ENCODE measurements at regions not wholly inside any gene's neighbourhood (a gene's known extent, or its start where the extent isn't known, plus 50 kb on each side); places are given as distances from the start of the nearest gene placed in this dataset.

DNA sequence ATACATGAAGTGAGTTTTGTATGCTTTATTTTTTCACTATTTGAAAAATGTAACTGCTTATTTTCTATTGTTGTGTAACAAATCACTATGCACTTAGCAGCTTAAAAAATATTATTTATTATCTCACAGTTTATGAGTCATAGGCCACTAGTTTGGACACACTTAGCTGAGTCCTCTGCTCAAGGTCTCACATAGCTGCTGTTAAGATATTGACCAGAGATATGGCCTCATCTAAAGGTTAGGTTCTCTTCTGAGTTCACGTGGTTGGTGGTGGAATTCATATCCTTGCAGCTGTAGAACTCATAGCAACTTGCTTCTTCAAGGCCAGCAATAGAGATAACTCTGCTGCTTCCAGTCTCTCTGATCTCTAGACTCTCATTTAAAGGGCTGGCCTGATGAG, 534.4 kb downstream of the SPRY1 start:
- TF ChIP-seq GATA3 (IDR thresholded peaks at IDR 0.05; ENCODE audit: low read depth, low read length) = no peak
- no peak for TF ChIP-seq GATA2 (IDR thresholded peaks at IDR 0.05; ENCODE audit: low read depth, low read length)

DNA sequence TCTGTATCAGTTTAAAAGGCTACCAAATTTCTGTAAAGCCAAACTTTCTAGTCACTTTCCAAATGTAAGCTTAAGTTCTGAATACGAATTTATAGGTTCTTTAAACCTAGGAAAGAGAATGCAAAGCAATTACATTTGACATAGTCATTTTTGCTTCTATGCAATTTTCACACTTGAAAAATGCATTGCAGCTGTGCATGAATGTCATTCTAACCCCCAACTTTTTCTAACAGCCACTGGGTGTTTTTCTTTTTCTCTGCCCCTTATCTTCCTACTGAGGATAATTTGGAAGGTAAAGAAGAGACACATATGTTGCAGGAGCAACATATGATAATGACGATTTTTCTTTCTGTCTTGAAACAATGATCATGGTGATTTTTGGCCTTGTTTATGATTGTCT, 537.5 kb downstream of the SPRY1 start:
- TF ChIP-seq GATA3 (IDR thresholded peaks at IDR 0.05; ENCODE audit: low read depth, low read length) (no peak), GATA2 (IDR thresholded peaks at IDR 0.05; ENCODE audit: low read depth, low read length) (no peak)

DNA sequence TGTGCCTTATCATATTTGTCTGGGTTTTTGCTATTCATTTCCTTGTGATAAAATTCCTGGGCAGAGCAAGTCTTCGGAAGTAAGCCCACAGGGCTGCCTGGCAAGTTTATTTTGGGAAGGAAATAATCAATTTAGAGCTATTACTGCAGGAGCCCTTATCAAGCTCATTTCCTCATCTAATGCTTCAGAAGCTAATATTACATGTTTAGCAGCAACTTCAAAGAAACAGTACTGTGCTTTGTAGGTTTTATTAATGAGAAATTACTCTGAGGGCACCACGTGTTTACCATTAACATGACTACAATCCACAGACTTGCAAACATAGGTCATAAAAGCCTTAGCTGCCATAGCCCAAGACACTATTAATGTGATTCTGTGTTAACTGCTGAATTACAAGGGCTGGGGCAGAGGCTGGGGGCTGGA, 540.0 kb downstream of the SPRY1 start:
- no peak for TF ChIP-seq GATA3 (IDR thresholded peaks at IDR 0.05; ENCODE audit: low read depth, low read length)
- TF ChIP-seq GATA2 (IDR thresholded peaks at IDR 0.05; ENCODE audit: low read depth, low read length) = no peak

DNA sequence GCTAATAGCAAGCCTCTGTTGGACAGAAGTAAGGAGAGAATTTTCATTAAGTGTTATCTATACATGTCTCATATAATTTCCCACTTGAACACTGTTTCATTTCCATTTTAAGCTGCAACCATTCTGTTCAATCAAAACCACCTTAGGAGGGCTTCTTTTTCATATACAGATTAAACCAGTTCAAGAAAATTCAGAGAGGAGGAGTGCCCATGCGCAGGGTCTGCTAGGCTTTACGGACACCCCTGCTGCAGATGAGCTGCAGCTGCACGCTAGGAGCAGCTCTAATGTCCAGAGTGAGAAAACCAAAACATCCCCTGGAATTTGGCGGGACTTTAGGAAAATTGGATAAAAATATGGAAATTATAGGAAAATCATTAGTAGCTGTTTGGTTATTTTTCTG, 541.0 kb downstream of the SPRY1 start:
- no peak for TF ChIP-seq GATA2 (IDR thresholded peaks at IDR 0.05; ENCODE audit: low read depth, low read length)
- no peak for TF ChIP-seq GATA3 (IDR thresholded peaks at IDR 0.05; ENCODE audit: low read depth, low read length)

GRCh38 chr4:123939621-123940020, 543.0 kb downstream of the SPRY1 start:
- TF ChIP-seq GATA2 (IDR thresholded peaks at IDR 0.05; ENCODE audit: low read depth, low read length) = no peak
- no peak for TF ChIP-seq GATA3 (IDR thresholded peaks at IDR 0.05; ENCODE audit: low read depth, low read length)

- TF ChIP-seq GATA3 (IDR thresholded peaks at IDR 0.05; ENCODE audit: low read depth, low read length) = peak; percentile 89
- peak; percentile 72; the same call in 1 of the 2 replicates for TF ChIP-seq GATA2 (IDR thresholded peaks at IDR 0.05; ENCODE audit: low read depth, low read length)
These were observed 544.0 kb downstream of the SPRY1 start for GRCh38 chr4:123940604-123941003.

- no peak for TF ChIP-seq GATA3 (IDR thresholded peaks at IDR 0.05; ENCODE audit: low read depth, low read length)
- TF ChIP-seq GATA2 (IDR thresholded peaks at IDR 0.05; ENCODE audit: low read depth, low read length) = no peak
These were observed 544.7 kb downstream of the SPRY1 start for GRCh38 chr4:123941306-123941705.

GRCh38 chr4:123943976-123944375, 547.4 kb downstream of the SPRY1 start:
- TF ChIP-seq GATA3 (IDR thresholded peaks at IDR 0.05; ENCODE audit: low read depth, low read length) (no peak), GATA2 (IDR thresholded peaks at IDR 0.05; ENCODE audit: low read depth, low read length) (no peak)

- TF ChIP-seq GATA3 (IDR thresholded peaks at IDR 0.05; ENCODE audit: low read depth, low read length) = no peak
These were observed 548.7 kb downstream of the SPRY1 start for GRCh38 chr4:123945301-123945700.

DNA sequence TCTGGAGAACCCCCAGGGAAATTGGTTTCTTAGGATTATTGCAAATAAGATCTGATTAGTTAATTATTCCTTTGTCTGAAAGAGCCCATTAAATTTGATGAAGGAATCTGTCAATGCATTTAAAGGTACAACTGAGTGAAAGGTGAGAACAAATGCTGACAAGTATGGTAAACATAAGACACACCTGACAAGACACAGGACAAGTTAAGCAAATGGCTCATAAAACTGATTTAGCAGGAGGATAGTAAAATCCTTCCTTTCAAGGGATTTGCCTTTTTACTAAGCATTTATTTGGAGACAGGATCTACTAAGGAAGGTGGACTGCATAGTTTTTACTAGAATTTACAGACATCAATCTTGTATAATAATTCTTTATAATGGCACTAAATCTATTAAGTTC, 553.9 kb downstream of the SPRY1 start:
- TF ChIP-seq GATA3 (IDR thresholded peaks at IDR 0.05; ENCODE audit: low read depth, low read length) (no peak), GATA2 (IDR thresholded peaks at IDR 0.05; ENCODE audit: low read depth, low read length) (no peak)

DNA sequence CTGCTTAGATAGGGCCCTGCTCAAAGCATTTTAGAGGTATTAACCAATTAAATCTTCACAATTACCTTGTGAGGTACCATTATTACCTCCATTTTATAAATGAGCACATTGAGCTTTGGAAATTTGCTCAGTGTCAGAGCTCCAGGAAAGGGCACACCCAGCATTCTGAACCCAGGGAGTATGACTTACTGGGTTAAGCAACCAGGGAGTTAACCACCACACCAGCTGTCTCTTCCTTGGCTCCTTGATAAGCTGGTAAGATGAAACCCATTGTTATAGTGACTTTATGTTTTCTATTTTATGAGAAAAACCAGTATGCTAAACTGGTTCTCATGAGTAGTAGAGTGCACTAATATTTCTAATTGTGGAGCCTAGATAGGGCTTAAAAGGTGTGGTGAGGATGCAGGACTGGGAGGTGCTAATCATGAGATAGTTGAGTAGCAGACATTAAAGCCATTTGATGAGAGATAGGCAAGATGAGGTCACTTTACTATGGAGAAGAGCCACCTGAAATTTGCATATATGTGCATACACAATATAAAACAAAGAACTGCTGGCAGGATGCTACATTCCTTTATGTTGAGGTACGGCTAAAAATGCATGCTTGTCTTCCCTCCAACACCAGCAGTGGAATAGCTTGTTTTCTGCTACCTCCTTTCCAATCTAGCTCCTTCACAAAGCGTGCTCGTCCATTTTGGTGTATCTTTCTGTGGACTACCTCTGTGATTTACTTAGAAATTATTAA, 556.1 kb downstream of the SPRY1 start:
- TF ChIP-seq GATA3 (IDR thresholded peaks at IDR 0.05; ENCODE audit: low read depth, low read length) = no peak
- no peak for TF ChIP-seq GATA2 (IDR thresholded peaks at IDR 0.05; ENCODE audit: low read depth, low read length)

GRCh38 chr4:123953566-123953965, 557.0 kb downstream of the SPRY1 start:
- TF ChIP-seq GATA3 (IDR thresholded peaks at IDR 0.05; ENCODE audit: low read depth, low read length) = no peak
- TF ChIP-seq GATA2 (IDR thresholded peaks at IDR 0.05; ENCODE audit: low read depth, low read length) = no peak

DNA sequence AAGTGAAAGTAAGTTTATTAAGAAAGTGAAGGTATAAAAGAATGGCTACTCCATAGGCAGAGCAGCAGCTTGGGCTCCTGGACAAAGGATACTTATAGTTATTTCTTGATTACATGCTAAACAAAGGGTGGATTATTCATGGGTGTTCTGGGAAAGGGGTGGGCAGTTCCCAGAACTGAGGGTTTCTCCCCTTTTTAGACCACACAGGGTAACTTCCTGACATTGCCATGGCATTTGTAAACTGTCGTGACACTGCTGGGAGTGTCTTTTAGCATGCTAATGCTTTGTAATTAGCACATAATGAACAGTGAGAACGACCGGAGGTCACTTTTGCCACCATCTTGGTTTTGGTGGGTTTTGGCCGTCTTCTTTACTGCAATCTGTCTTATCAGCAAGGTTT, 557.6 kb downstream of the SPRY1 start:
- TF ChIP-seq GATA3 (IDR thresholded peaks at IDR 0.05; ENCODE audit: low read depth, low read length) (no peak), GATA2 (IDR thresholded peaks at IDR 0.05; ENCODE audit: low read depth, low read length) (no peak)

DNA sequence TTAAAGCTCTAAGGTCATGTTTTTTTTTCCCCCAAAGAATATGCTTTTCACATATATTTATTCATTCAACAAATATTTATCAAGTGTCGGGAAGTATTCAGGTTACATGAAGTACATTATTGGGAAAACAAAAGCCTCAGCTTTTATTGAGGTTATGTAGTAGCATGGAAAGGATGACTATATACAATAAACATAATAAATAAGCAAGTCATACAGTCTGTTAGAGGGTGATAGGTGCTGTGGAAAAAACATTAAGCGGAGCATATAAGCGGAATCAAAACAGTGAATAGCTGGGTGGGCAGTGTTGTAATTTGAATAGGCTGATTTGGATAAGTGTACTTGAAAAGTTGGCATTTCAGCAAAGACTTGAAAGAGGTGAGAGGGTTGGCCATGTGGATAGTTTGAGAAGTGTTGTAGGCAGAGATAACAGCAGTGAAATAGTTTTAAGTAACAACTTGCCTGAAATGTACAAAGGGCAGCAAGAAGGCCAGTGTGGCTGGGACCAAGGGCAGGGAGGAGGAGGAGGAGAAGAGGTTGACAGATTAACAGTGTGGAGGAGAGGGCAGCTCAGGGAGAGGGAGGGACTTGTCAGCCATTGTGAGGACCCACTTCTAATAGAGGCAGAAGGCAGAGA, 558.7 kb downstream of the SPRY1 start:
- TF ChIP-seq GATA3 (IDR thresholded peaks at IDR 0.05; ENCODE audit: low read depth, low read length) (no peak), GATA2 (IDR thresholded peaks at IDR 0.05; ENCODE audit: low read depth, low read length) (no peak)

DNA sequence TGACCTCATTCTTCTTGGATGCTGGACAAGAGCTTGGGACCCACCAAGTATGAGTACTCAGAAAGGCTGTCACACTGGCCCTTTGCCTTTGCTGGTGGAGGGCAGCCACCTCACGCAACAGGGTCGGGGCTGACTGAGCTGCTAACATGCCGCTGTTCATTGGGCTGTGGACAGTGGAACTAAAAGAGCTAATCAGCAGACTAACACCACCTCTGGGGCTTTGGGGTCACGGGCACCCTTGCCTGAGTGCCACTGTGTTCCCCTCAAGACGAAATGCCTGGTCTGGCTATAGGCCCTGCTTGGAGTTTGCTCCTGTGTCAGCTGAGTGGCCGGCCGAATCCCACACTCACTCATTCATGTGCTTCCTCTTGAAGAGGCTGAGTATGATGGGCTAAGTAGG, 559.6 kb downstream of the SPRY1 start:
- no peak for TF ChIP-seq GATA3 (IDR thresholded peaks at IDR 0.05; ENCODE audit: low read depth, low read length)
- TF ChIP-seq GATA2 (IDR thresholded peaks at IDR 0.05; ENCODE audit: low read depth, low read length) = no peak

Data from SH-SY5Y (cell line).